Urinary bladder (tissue), 3 donors: ENCODE measurements at regions not wholly inside any gene's neighbourhood (a gene's known extent, or its start where the extent isn't known, plus 50 kb on each side); places are given as distances from the start of the nearest gene placed in this dataset.

Experiments
- DNase-seq: peaks from one replicate; pipeline ENCODE4 v3.0.0-alpha.2; 2015; ENCODE audit errors: extremely low spot score
- H3K27ac ChIP-seq: one replicate; pipeline ENCODE4 v1.5.1; 2013; ENCODE audit warnings: low read depth, mild to moderate bottlenecking, moderate library complexity
- H3K36me3 ChIP-seq: one replicate; pipeline ENCODE4 v1.6.1; 2013; ENCODE audit warnings: mild to moderate bottlenecking, moderate library complexity; ENCODE audit not compliant: insufficient read depth
- H3K4me1 ChIP-seq: one replicate; pipeline ENCODE4 v1.6.1; 2013; ENCODE audit warnings: mild to moderate bottlenecking, moderate library complexity; ENCODE audit not compliant: insufficient read depth
- H3K4me3 ChIP-seq: one replicate; pipeline ENCODE4 v1.5.1; 2013; ENCODE audit warnings: low read depth, low read length
- WGBS: extraction: QIAGEN DNeasy Blood & Tissue Kit; methylation state at CpG from one replicate; pipeline ENCODE4 v1.1.7; 2013; 5-methylcytosine and 5-hydroxymethylcytosine counted together
- donor health status: healthy with polysubstance abuse.
- donor health status: healthy.

DNA sequence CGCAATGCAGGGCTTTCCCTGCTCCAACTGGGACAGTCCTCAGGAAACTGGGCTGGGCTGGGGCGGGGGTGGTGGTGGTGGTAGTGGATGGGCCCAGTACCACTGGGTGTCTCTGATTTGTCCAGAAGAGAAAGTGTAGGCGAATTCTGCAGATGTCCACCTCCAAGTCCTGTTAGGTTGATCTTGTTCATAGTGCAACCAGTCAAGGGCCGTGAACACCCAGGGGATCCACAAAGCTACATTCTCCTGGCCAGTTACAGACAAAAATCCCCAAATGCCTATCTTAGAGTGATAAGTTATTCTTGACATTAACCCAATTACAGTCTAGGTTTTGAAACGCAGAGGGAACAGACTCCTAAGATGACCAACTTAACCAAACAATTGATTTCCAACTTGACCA, 97.5 kb upstream of the SHB start:
- H3K4me1 ChIP-seq: no peaks in the 10 kb centered on the region
- no peak overlapping the region for H3K4me3 ChIP-seq
- no peak overlapping the region for H3K27ac ChIP-seq
- H3K36me3 ChIP-seq: no peaks in the 10 kb centered on the region
- 97% methylated on average over 5 of the region's 5 CpGs for WGBS
- no peak for DNase-seq

DNA sequence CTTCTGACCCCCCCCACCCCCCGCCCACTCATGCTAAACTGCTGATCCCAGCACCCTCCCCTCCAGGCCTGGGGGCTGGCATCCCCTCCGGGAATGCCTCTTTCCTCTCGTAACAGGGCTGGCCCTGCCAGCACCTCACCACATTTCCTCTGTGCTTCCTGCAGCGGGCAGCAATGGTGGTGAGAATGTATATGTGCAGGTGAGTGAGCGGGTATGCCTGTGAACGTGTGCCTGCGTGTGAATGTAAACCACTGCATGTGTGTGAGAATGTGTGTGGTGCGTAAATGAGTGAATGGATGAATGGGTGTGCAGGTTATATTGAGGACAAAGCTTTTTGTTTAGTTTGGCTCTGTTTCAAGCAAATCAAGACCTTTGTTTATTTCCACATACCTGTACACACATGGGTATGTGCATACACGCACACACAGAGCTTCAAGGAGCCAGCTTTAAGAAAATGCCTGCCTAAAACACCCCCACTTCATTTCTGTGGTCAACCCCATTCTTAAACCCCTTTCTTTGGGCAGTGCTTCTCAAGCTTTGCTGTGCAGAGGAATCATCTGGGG, 95.7 kb upstream of the SHB start:
- WGBS: 82% methylated on average over 9 of the region's 9 CpGs
- no peak overlapping the region for H3K4me3 ChIP-seq
- no peak for DNase-seq
- no peaks in the 10 kb centered on the region for H3K4me1 ChIP-seq
- H3K27ac ChIP-seq: no peak overlapping the region
- no peaks in the 10 kb centered on the region for H3K36me3 ChIP-seq

GRCh38 chr9:38163518-38163917, 94.5 kb upstream of the SHB start:
- DNase-seq: no peak
- H3K36me3 ChIP-seq: no peaks in the 10 kb centered on the region
- no peaks in the 10 kb centered on the region for H3K4me1 ChIP-seq
- no peak overlapping the region for H3K4me3 ChIP-seq
- H3K27ac ChIP-seq: no peak overlapping the region
- 91% methylated on average over 3 of the region's 3 CpGs for WGBS

DNA sequence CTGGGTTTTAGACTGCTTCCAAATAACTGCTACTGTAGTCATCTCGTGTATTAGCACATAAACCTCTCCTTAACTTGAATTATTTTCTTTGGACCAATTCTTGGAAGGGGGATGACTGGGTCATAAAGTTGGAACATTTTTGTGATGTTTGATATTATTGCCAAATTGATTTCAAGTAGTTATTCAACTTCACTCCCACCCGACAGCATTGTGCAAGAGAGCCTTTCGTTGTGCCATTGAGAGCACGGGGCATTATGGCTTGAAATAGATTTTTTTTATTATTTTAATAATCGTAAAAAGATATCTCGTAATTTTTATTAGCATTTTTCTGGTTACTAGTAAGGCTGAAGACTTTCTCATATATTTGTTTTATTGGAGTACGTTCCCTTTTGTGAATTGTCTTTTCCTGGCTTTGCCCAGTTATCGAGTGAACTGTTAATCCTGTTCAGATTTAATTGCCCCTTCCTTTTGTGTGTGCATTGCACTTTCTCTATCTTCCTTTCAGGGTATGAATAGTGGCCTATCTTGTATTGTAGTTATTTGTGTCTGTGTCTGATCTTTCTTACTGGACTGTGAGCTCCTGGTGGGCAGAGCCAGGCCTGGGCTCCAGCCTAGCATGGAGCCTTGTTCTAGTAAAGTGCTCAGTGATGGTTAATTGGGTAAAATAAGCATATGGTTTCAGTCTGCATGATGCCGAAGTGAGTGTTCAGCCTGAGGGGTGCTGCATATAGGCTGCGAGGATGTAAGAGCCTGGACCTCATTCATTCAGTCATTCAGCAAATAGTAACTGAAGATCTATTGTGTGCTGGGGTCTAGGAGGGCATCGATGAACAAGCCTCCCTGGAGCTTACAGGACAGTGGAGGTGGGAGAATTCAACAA, 93.5 kb upstream of the SHB start:
- Histone ChIP-seq H3K4me1 (no peaks in the 10 kb centered on the region), H3K36me3 (no peaks in the 10 kb centered on the region), H3K4me3 (no peak overlapping the region), H3K27ac (no peak overlapping the region)
- WGBS: 50% methylated on average over 11 of the region's 11 CpGs
- DNase-seq: peak; percentile 56

- no peak overlapping the region for H3K4me3 ChIP-seq
- no peaks in the 10 kb centered on the region for H3K36me3 ChIP-seq
- 58% methylated on average over 9 of the region's 9 CpGs for WGBS
- no peak overlapping the region for H3K27ac ChIP-seq
- no peaks in the 10 kb centered on the region for H3K4me1 ChIP-seq
- DNase-seq: no peak
These were observed 91.7 kb upstream of the SHB start for GRCh38 chr9:38160613-38161215.

GRCh38 chr9:38159599-38159998, 90.6 kb upstream of the SHB start:
- WGBS: 94% methylated on average over 3 of the region's 3 CpGs
- Histone ChIP-seq H3K4me1 (no peaks in the 10 kb centered on the region), H3K27ac (no peak overlapping the region), H3K36me3 (no peaks in the 10 kb centered on the region), H3K4me3 (no peak overlapping the region)
- no peak for DNase-seq

DNA sequence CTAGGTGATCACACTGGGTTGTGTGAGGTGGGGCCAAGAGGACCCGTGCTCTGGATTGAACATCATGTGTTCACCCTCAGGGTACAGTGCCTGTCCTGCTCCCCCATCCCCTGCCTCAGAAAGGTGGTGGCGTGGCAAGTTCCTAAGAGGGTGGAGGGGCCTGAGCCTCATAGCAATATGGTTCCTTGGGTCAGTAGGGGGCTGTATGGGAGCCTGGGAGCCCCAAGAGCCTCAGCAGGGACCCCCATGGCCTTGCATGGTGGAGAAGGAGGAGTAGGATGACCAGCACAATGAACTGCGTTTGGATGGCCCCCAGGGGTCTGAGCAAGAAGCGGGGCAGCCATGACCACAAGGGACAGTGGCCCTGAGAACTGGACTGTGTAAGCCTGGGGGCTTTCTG, 89.6 kb upstream of the SHB start:
- Histone ChIP-seq H3K4me3 (no peak overlapping the region), H3K4me1 (no peaks in the 10 kb centered on the region), H3K36me3 (no peaks in the 10 kb centered on the region), H3K27ac (no peak overlapping the region)
- WGBS: 90% methylated on average over 4 of the region's 4 CpGs
- DNase-seq: no peak

DNA sequence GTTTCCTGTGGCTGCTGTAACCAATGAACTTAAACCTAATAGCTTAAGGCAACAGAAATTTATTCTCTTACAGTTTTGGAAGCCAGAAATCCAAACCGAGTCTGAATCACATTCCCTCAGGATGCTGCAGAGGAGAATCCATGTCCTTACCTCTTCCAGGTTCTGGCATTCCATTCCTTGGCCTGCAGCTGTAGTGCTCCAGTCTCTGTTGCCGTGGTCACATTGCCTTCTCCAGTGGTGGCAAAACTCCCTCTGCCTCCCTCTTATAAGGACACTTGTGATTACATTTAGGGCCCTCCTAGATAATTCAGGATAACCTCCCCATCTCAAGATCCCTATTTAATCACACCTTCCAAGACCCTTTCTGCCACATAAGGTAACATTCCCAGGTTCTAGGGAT, 88.7 kb upstream of the SHB start:
- H3K4me3 ChIP-seq: no peak overlapping the region
- no peak overlapping the region for H3K27ac ChIP-seq
- no peaks in the 10 kb centered on the region for H3K36me3 ChIP-seq
- DNase-seq: no peak
- 82% methylated on average over 2 of the region's 2 CpGs for WGBS
- no peaks in the 10 kb centered on the region for H3K4me1 ChIP-seq

DNA sequence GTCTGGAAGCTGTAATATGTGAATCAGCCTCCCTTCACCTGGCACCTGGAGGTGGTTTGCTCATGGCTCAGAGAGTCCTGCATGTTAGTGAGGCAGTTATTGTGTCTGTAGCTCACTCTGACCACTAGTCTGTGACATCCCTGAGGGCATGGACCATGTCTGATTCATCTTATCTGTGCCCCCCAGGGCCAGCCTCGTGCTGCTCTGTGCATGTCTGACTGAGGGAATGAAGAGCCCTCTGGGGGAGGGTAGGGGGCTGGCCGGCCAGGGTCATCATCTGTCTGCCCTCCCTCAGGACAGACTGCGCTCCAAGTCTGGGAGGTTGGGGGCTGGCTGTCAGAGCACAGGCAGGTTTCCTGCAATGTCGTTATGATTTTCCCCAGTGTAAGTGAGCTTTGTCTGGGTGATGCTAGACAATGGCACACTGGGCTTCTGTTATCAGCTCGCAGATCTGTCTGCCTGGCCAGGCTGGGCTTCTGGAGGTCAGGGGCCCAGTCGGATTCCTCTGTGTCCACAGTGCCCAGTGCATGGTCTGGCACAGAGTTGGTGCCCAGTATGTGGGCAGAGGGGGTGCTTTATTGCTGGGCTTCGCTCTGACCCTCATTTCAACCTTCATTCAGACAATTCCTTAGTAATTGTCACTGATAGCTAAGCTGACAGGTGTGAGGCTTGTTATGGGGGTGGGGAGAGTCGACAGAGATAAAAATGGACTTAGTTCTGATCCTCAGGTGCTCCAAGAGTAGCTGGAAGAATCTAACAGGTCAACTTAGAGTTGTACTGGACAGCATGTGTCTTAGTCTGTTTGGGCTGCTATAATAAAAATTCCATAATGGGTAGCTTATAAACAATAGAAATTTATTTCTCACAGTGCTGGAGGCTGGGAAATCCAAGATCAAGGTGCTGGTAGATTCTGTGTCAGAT, 85.7 kb upstream of the SHB start:
- Histone ChIP-seq H3K36me3 (no peaks in the 10 kb centered on the region), H3K4me3 (no peak overlapping the region), H3K27ac (no peak overlapping the region), H3K4me1 (no peaks in the 10 kb centered on the region)
- 69% methylated on average over 8 of the region's 8 CpGs for WGBS
- DNase-seq: no peak

DNA sequence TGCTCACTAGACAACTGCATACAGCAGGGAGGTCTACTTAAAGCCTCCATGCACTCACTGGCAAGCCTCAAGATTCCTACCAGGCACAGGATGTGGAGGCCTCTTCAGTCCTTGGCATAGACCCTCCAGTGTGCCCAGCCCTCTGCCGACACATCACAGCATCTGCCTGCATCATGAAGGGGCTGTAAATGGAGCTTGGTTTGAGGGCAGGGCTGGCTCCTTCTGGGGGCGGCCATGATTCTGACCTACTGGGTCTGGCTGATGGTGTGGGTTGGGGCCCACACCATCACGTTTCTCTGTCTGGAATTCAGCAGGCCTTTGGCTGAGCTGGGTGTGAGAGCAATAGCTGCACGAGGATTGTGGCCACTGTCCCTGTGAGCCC, 84.9 kb upstream of the SHB start:
- WGBS: 74% methylated on average over 4 of the region's 4 CpGs
- DNase-seq: no peak
- no peaks in the 10 kb centered on the region for H3K36me3 ChIP-seq
- no peaks in the 10 kb centered on the region for H3K4me1 ChIP-seq
- H3K27ac ChIP-seq: no peak overlapping the region
- no peak overlapping the region for H3K4me3 ChIP-seq

GRCh38 chr9:38153152-38153909, 84.3 kb upstream of the SHB start:
- Histone ChIP-seq H3K36me3 (no peaks in the 10 kb centered on the region), H3K4me3 (no peak overlapping the region), H3K4me1 (no peaks in the 10 kb centered on the region), H3K27ac (no peak overlapping the region)
- 87% methylated on average over 6 of the region's 6 CpGs for WGBS
- no peak for DNase-seq

GRCh38 chr9:38149647-38150046, 80.6 kb upstream of the SHB start:
- no peak for DNase-seq
- H3K36me3 ChIP-seq: no peaks in the 10 kb centered on the region
- H3K27ac ChIP-seq: no peak overlapping the region
- 59% methylated on average over 3 of the region's 3 CpGs for WGBS
- H3K4me3 ChIP-seq: no peak overlapping the region
- no peaks in the 10 kb centered on the region for H3K4me1 ChIP-seq

DNA sequence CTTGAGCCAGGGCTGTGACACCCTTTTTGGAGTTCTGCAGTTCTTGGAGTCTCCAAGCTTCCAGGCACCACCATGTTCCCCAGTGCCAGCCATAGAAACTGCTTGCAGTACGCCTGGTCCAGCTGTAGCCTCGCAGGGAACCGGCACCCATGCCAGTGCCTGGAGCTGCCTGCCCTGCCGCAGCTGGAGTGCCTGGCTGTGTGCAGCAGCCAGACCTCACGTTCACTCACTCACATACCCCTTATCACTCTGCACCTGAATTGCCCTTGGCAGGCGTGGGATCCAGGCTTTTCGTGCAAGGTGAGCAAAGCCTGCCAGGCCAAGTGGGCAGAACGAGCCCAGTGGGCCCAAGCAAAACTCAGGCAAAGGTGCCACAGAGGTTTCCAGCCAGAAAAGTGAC, 77.8 kb upstream of the SHB start:
- Histone ChIP-seq H3K4me3 (no peak overlapping the region), H3K4me1 (no peaks in the 10 kb centered on the region), H3K36me3 (no peaks in the 10 kb centered on the region), H3K27ac (no peak overlapping the region)
- DNase-seq: no peak
- WGBS: 96% methylated on average over 8 of the region's 8 CpGs
